ENCODE measurements at regions not wholly inside any gene's neighbourhood (a gene's known extent, or its start where the extent isn't known, plus 50 kb on each side); places are given as distances from the start of the nearest gene placed in this dataset.

GRCh38 chr2:150141226-150142001 lies 346.1 kb downstream of the RND3 start:
- no peaks in the 10 kb centered on the region for H3K9me3 ChIP-seq (ENCODE audit: control insufficient read depth in 1 of 2, insufficient read depth in 1 of 2, low read depth in 1 of 2, low read length in 2 of 2)
- intact Hi-C loops (cut with micrococcal nuclease) = no loop called here
- RAD21 ChIA-PET (ENCODE audit: low non-redundant PET in 1 of 2, low total read pairs in 2 of 2, uncharacterized antibody in 2 of 2, unreplicated experiment in 2 of 2) = interaction anchor here in 1 of 2 experiments (0.7 kb wide), 1 partner anchor 516 kb away, joined by 3 read pairs; no protein-coding TSS in a partner anchor
- ATAC-seq (no peak), DNase-seq (ENCODE audit: low read depth, low spot score) (no peak)
- H3K27me3 ChIP-seq (ENCODE audit: insufficient read depth, low read length) = no peaks in the 10 kb centered on the region
- H3K27ac ChIP-seq (ENCODE audit: low read depth, low read length) = no peak overlapping the region
- peaks cover 0 to 13% of the 10 kb centered on the region in 2 experiments; a peak in 2 of 4 replicates for H3K4me1 ChIP-seq (ENCODE audit: control insufficient read depth in 1 of 2, insufficient read depth in 2 of 2, low read length in 2 of 2)
- no peaks in the 10 kb centered on the region for H4K20me1 ChIP-seq (ENCODE audit: insufficient read depth)
- CTCF ChIA-PET = no interaction called here
- POLR2A ChIA-PET = interaction anchor here (1.1 kb wide), 1 partner anchor 15 kb away, joined by 3 read pairs; no protein-coding TSS in a partner anchor
- H3K36me3 ChIP-seq (ENCODE audit: control insufficient read depth in 1 of 2, insufficient read depth in 2 of 2, low read length in 2 of 2) = no peaks in the 10 kb centered on the region
- H3K9me2 ChIP-seq (ENCODE audit: insufficient read depth) = no peaks in the 10 kb centered on the region
- H3K4me3 ChIP-seq (replicated peaks in 1 of 2; ENCODE audit: low read depth in 1 of 2, low read length in 2 of 2) = no peak overlapping the region
- no TSS peak for BruUV-seq (replicated peaks)
- no peak overlapping the region for H3K4me2 ChIP-seq (ENCODE audit: low read length)
- no peaks in the 10 kb centered on the region for H3K79me2 ChIP-seq (ENCODE audit: insufficient read depth, low read length)
- H2AFZ ChIP-seq (ENCODE audit: low read depth, low read length, poor library complexity, severe bottlenecking) = no peak overlapping the region
- TF ChIP-seq REST (IDR thresholded peaks at IDR 0.05; ENCODE audit: low read depth) (no peak), JUND (IDR thresholded peaks at IDR 0.05) (no peak), ATF3 (IDR thresholded peaks at IDR 0.05) (no peak), CBX3 (IDR thresholded peaks at IDR 0.05; ENCODE audit: low read depth) (no peak), EGR1 (IDR thresholded peaks at IDR 0.05; ENCODE audit: low read depth) (no peak), YY1 (IDR thresholded peaks at IDR 0.05; ENCODE audit: extremely low read depth, insufficient replicate concordance, low read depth, low read length) (no peak), TCF7L2 (IDR thresholded peaks at IDR 0.05; ENCODE audit: borderline replicate concordance, extremely low read depth, insufficient read depth, insufficient read length) (no peak), EZH2phosphoT487 (IDR thresholded peaks at IDR 0.05; ENCODE audit: borderline replicate concordance) (no peak), CTCF (IDR thresholded peaks at IDR 0.05 in 2 of 3, conservative IDR thresholded peaks at IDR 0.05 in 1 of 3; ENCODE audit: borderline replicate concordance in 1 of 3, insufficient read depth in 1 of 3, low read depth in 2 of 3, low read length in 2 of 3) (no peak)
- no peak overlapping the region for H3K9ac ChIP-seq (ENCODE audit: low read length)
